HUES48 (cell line): ENCODE measurements at regions not wholly inside any gene's neighbourhood (a gene's known extent, or its start where the extent isn't known, plus 50 kb on each side); places are given as distances from the start of the nearest gene placed in this dataset.

Experiments
- H3K27ac ChIP-seq: one replicate; pipeline ENCODE4 v1.7.0; 2013; ENCODE audit warnings: low read depth, low read length, inconsistent platforms
- H3K27me3 ChIP-seq: 2 replicates; pipeline ENCODE4 v1.6.1; 2013; ENCODE audit warnings: mild to moderate bottlenecking, low read length; ENCODE audit not compliant: control insufficient read depth, insufficient read depth
- H3K36me3 ChIP-seq: 2 replicates; pipeline ENCODE4 v1.6.1; 2013; ENCODE audit warnings: low read length; ENCODE audit not compliant: control insufficient read depth, insufficient read depth
- H3K4me1 ChIP-seq: 2 replicates; pipeline ENCODE4 v1.6.1; 2013; ENCODE audit warnings: mild to moderate bottlenecking, low read length; ENCODE audit not compliant: control insufficient read depth, insufficient read depth
- H3K4me3 ChIP-seq: 2 replicates; pipeline ENCODE4 v1.5.1; 2013; ENCODE audit warnings: mild to moderate bottlenecking, low read depth, low read length
- H3K9ac ChIP-seq: 2 replicates; pipeline ENCODE4 v1.6.1; 2013; ENCODE audit warnings: mild to moderate bottlenecking, low read depth, low read length, moderate library complexity
- H3K9me3 ChIP-seq: 2 replicates; pipeline ENCODE4 v1.6.1; 2013; ENCODE audit warnings: low read length; ENCODE audit not compliant: control insufficient read depth, insufficient read depth

DNA sequence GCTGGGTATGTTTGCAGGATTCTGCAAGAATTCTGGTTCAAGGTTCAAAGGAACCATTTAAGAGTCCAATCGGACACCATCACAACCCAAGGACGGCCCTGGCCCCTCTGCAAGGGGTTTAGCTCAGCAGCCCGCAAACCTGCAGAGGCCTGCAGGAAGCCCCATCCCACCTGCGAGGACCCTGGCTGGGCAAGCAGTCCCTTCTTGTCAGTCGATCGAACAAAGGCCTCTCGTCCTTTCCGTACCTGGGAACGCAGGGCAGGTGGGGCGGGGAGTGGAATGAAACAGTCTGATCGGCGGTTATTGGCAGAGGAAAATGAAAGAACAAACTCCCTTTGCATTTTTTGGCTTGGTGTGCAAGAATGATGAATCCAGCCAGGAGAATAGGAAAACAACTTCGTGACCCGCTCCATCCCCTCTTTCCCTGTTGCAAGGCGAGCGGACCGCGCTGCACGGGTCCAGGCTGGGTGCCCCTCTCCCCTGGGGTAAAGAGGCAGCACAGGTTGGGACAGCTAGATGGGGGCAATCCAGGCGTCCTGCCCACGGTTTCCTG, 73.7 kb downstream of the INSIG1 start:
- no peaks in the 10 kb centered on the region for H3K36me3 ChIP-seq

GRCh38 chr7:155371884-155372781, 74.5 kb downstream of the INSIG1 start:
- H3K9me3 ChIP-seq = no peaks in the 10 kb centered on the region
- peak overlapping the region; percentile 40; the same call in 1 of the 2 replicates for H3K4me3 ChIP-seq
- no peaks in the 10 kb centered on the region for H3K36me3 ChIP-seq
- H3K27ac ChIP-seq = no peak overlapping the region
- 0 out of 2 replicates have a peak, but pooled peaks cover 7% of the 10 kb centered on the region for H3K4me1 ChIP-seq
- no peak overlapping the region for H3K9ac ChIP-seq
- peaks cover 88% of the 10 kb centered on the region for H3K27me3 ChIP-seq

More for the DNA sequence above, 73.7 kb downstream of the INSIG1 start:
- H3K27ac ChIP-seq = no peak overlapping the region
- H3K9ac ChIP-seq = no peak overlapping the region
- H3K4me3 ChIP-seq = peak overlapping the region; percentile 40; the same call in 1 of the 2 replicates
- H3K27me3 ChIP-seq = peaks cover 81% of the 10 kb centered on the region
- H3K4me1 ChIP-seq = 0 out of 2 replicates have a peak, but pooled peaks cover 7% of the 10 kb centered on the region
- H3K9me3 ChIP-seq = no peaks in the 10 kb centered on the region

- Histone ChIP-seq H3K36me3 (no peaks in the 10 kb centered on the region), H3K9ac (no peak overlapping the region), H3K27me3 (peaks cover 96% of the 10 kb centered on the region), H3K9me3 (no peaks in the 10 kb centered on the region), H3K27ac (no peak overlapping the region), H3K4me1 (0 out of 2 replicates have a peak, but pooled peaks cover 7% of the 10 kb centered on the region), H3K4me3 (peak overlapping the region; percentile 9; the same call in 1 of the 2 replicates)
These were observed 75.2 kb downstream of the INSIG1 start for GRCh38 chr7:155372782-155373358.

- H3K9ac ChIP-seq = no peak overlapping the region
- H3K4me1 ChIP-seq = 0 out of 2 replicates have a peak, but pooled peaks cover 10% of the 10 kb centered on the region
- H3K27ac ChIP-seq = no peak overlapping the region
- H3K36me3 ChIP-seq = no peaks in the 10 kb centered on the region
- H3K4me3 ChIP-seq = no peak overlapping the region
- peaks cover 100% of the 10 kb centered on the region for H3K27me3 ChIP-seq
- H3K9me3 ChIP-seq = no peaks in the 10 kb centered on the region
These were observed 75.9 kb downstream of the INSIG1 start for GRCh38 chr7:155373359-155374273.

DNA sequence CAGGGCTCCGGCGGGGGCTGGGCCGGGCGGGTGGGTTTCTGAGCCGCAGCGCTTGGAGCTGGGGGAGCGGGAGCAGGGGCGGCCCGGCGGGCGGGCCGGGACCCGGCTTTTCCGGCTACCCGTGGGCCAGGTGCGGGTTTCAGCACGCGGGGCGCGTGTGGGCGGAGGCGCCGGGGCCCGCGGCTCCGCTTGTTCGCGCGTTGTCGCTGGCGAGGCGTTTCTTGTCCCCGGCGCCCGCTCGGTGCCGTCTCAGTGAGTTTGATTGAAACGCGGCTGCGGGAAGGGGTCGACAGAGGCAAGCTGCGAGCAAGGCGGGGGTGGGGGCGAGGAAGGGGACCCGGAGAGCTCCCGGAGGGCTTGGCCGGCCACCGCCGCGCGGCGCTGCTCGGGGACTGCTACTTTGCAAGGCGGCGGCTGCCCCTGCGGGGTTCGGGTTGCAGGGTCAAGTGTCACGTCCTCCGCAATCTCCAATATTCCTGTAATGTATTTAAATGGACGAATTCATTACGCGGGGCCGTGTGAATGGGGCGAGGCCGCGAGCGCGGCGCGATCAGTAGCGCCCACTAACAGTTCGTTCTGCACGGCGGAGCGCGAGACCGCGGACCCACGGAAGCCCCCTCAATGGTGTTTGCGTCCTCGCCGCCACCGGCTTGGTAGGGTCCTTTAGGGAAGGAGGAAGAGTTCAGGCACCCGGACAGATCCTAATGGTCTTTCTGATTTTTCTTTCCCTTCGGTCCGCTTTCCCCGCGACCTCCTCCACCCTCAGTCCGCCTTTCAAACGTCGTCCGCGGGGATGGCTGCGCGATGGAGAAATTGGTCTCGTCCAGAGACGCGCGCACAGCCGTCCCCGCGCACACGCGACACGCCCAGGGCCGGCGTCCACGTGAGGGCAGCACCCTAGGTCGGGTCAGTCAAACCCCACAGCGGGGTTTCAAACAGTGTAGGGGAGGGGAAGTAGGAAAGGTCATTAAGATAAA, 76.9 kb downstream of the INSIG1 start:
- Histone ChIP-seq H3K9me3 (no peaks in the 10 kb centered on the region), H3K27me3 (peaks cover 100% of the 10 kb centered on the region), H3K9ac (no peak overlapping the region), H3K27ac (no peak overlapping the region), H3K4me1 (peaks cover 10% of the 10 kb centered on the region; the same call in 1 of the 2 replicates), H3K36me3 (no peaks in the 10 kb centered on the region), H3K4me3 (no peak overlapping the region; the same call in 1 of the 2 replicates)

- no peaks in the 10 kb centered on the region for H3K9me3 ChIP-seq
- peaks cover 100% of the 10 kb centered on the region for H3K27me3 ChIP-seq
- no peaks in the 10 kb centered on the region for H3K36me3 ChIP-seq
- no peak overlapping the region for H3K9ac ChIP-seq
- H3K27ac ChIP-seq = no peak overlapping the region
- H3K4me1 ChIP-seq = peaks cover 10% of the 10 kb centered on the region; the same call in 1 of the 2 replicates
- no peak overlapping the region for H3K4me3 ChIP-seq
These were observed 77.9 kb downstream of the INSIG1 start for GRCh38 chr7:155375337-155376277.

- H3K4me1 ChIP-seq = peaks cover 8% of the 10 kb centered on the region
- H3K9me3 ChIP-seq = no peaks in the 10 kb centered on the region
- peaks cover 100% of the 10 kb centered on the region for H3K27me3 ChIP-seq
- no peak overlapping the region for H3K27ac ChIP-seq
- H3K4me3 ChIP-seq = no peak overlapping the region
- no peaks in the 10 kb centered on the region for H3K36me3 ChIP-seq
- H3K9ac ChIP-seq = no peak overlapping the region
These were observed 79.6 kb downstream of the INSIG1 start for GRCh38 chr7:155377071-155377837.

GRCh38 chr7:155377838-155378579, 79.9 kb upstream of the EN2 start:
- no peak overlapping the region for H3K4me3 ChIP-seq

More at GRCh38 chr7:155377838-155378579, 79.9 kb upstream of the EN2 start:
- H3K27me3 ChIP-seq = peaks cover 100% of the 10 kb centered on the region
- no peak overlapping the region for H3K9ac ChIP-seq
- peaks cover 8% of the 10 kb centered on the region for H3K4me1 ChIP-seq
- no peak overlapping the region for H3K27ac ChIP-seq
- no peaks in the 10 kb centered on the region for H3K36me3 ChIP-seq
- H3K9me3 ChIP-seq = no peaks in the 10 kb centered on the region
